DOHH2 (cell line): ENCODE measurements at regions not wholly inside any gene's neighbourhood (a gene's known extent, or its start where the extent isn't known, plus 50 kb on each side); places are given as distances from the start of the nearest gene placed in this dataset.

ENCODE experiments used
- H3F3A ChIP-seq: fragments of 200-600 bp; sonication (generic), shearing (Covaris generic); 2 replicates; pipeline ENCODE4 v1.6.0; 2016; ENCODE audit warnings: antibody characterized with exemption, mild to moderate bottlenecking; ENCODE audit not compliant: control insufficient read depth, insufficient read depth
- H3K27ac ChIP-seq: fragments of 200-600 bp; sonication (generic); 2 replicates; pipeline ENCODE4 v1.5.1; 2014; ENCODE audit warnings: low read depth, mild to moderate bottlenecking, low read length, moderate library complexity
- H3K27me3 ChIP-seq: fragments of 200-600 bp; sonication (generic); 2 replicates; pipeline ENCODE4 v1.6.1; 2014; ENCODE audit warnings: mild to moderate bottlenecking, low read length, mixed read lengths; ENCODE audit not compliant: control insufficient read depth
- H3K36me3 ChIP-seq: fragments of 200-600 bp; sonication (generic); 2 replicates; pipeline ENCODE4 v1.6.1; 2014; ENCODE audit warnings: mild to moderate bottlenecking, low read length, moderate library complexity, mixed read lengths; ENCODE audit not compliant: control insufficient read depth
- H3K4me1 ChIP-seq: fragments of 200-600 bp; sonication (generic); 2 replicates; pipeline ENCODE4 v1.6.1; 2014; ENCODE audit warnings: mild to moderate bottlenecking, low read length, mixed read lengths; ENCODE audit not compliant: control insufficient read depth
- H3K4me2 ChIP-seq: fragments of 200-600 bp; sonication (generic); 2 replicates; pipeline ENCODE4 v1.6.0; 2014; ENCODE audit warnings: mild to moderate bottlenecking, low read length, moderate library complexity
- H3K4me3 ChIP-seq: fragments of 200-600 bp; sonication (generic); 2 replicates; pipeline ENCODE4 v1.5.1; 2014; ENCODE audit warnings: mild to moderate bottlenecking, low read length, mixed read lengths
- H3K79me2 ChIP-seq: fragments of 200-600 bp; sonication (generic); 2 replicates; pipeline ENCODE4 v1.6.1; 2014; ENCODE audit warnings: mild to moderate bottlenecking, low read length, mixed read lengths; ENCODE audit not compliant: control insufficient read depth
- H3K9me2 ChIP-seq: fragments of 200-600 bp; sonication (generic); replicated peaks from 2 replicates; pipeline ENCODE4 v1.6.1; 2014; ENCODE audit warnings: mild to moderate bottlenecking, low read length, mixed read lengths; ENCODE audit not compliant: control insufficient read depth
- H3K9me3 ChIP-seq: fragments of 200-600 bp; sonication (generic); 2 replicates; pipeline ENCODE4 v1.6.1; 2014; ENCODE audit warnings: antibody characterized with exemption, low read length, mixed read lengths; ENCODE audit not compliant: control insufficient read depth, insufficient read depth
- H4K20me1 ChIP-seq: fragments of 200-600 bp; sonication (generic); 2 replicates; pipeline ENCODE4 v1.6.0; 2014; ENCODE audit warnings: low read depth, mild to moderate bottlenecking, antibody characterized with exemption, low read length, moderate library complexity; ENCODE audit not compliant: control insufficient read depth, insufficient read depth
- CTCF ChIP-seq: fragments of 200-600 bp; sonication (generic); IDR thresholded peaks from one replicate; pipeline ENCODE4 v1.5.1; 2014; ENCODE audit warnings: antibody characterized with exemption, mild to moderate bottlenecking, low read depth, low read length; ENCODE audit not compliant: poor library complexity, severe bottlenecking
- EZH2phosphoT487 ChIP-seq: fragments of 200-600 bp; sonication (generic); IDR thresholded peaks from 2 replicates; pipeline ENCODE4 v1.6.1; 2017; ENCODE audit warnings: borderline replicate concordance, mild to moderate bottlenecking, antibody characterized with exemption, low read length, moderate library complexity, mixed read lengths

- Histone ChIP-seq H3K4me3 (peak overlapping the region; percentile 66), H4K20me1 (no peaks in the 10 kb centered on the region), H3K9me3 (no peaks in the 10 kb centered on the region), H3K27ac (peak overlapping the region; percentile 100), H3F3A (peaks cover 26% of the 10 kb centered on the region), H3K79me2 (no peaks in the 10 kb centered on the region), H3K36me3 (no peaks in the 10 kb centered on the region), H3K27me3 (no peaks in the 10 kb centered on the region), H3K4me1 (peaks cover 77% of the 10 kb centered on the region), H3K9me2 (no peaks in the 10 kb centered on the region), H3K4me2 (peak overlapping the region; percentile 70)
- TF ChIP-seq CTCF: no peak
Observed at GRCh38 chr10:110357252-110357780, 52.6 kb upstream of the SMNDC1 start.

- no peaks in the 10 kb centered on the region for H3K36me3 ChIP-seq
- H3K9me3 ChIP-seq: no peaks in the 10 kb centered on the region
- TF ChIP-seq CTCF (no peak), EZH2phosphoT487 (no peak)
- no peaks in the 10 kb centered on the region for H3K9me2 ChIP-seq
- H3K4me2 ChIP-seq: peak overlapping the region; percentile 70
- peak overlapping the region; percentile 66 for H3K4me3 ChIP-seq
- peak overlapping the region; percentile 100 for H3K27ac ChIP-seq
- H3K4me1 ChIP-seq: peaks cover 77% of the 10 kb centered on the region
- H3K27me3 ChIP-seq: no peaks in the 10 kb centered on the region
- H3F3A ChIP-seq: peaks cover 26% of the 10 kb centered on the region
- H3K79me2 ChIP-seq: no peaks in the 10 kb centered on the region
- no peaks in the 10 kb centered on the region for H4K20me1 ChIP-seq
Observed at GRCh38 chr10:110357871-110358270, 53.2 kb upstream of the SMNDC1 start.

GRCh38 chr10:110358278-110358677 is 53.6 kb upstream of the SMNDC1 start:
- Histone ChIP-seq H3K9me3 (no peaks in the 10 kb centered on the region), H3K4me3 (peak overlapping the region; percentile 66), H3K9me2 (no peaks in the 10 kb centered on the region), H3K27ac (peak overlapping the region; percentile 100), H3K79me2 (no peaks in the 10 kb centered on the region), H4K20me1 (no peaks in the 10 kb centered on the region), H3K36me3 (no peaks in the 10 kb centered on the region), H3K4me2 (peak overlapping the region; percentile 70), H3F3A (peaks cover 26% of the 10 kb centered on the region), H3K4me1 (peaks cover 75% of the 10 kb centered on the region), H3K27me3 (no peaks in the 10 kb centered on the region)
- no peak for TF ChIP-seq EZH2phosphoT487
- TF ChIP-seq CTCF: no peak
